ENCODE measurements at regions not wholly inside any gene's neighbourhood (a gene's known extent, or its start where the extent isn't known, plus 50 kb on each side); places are given as distances from the start of the nearest gene placed in this dataset.

GRCh38 chr13:34001389-34001788, 183.4 kb downstream of the RFC3 start:
- Mint-ChIP-seq H3K27ac (no peak overlapping the region), H3K9me3 (peaks cover 9% of the 10 kb centered on the region), H3K4me1 (ENCODE audit: low read depth in 2 of 2) (no peaks in the 10 kb centered on the region), H3K27me3 (no peaks in the 10 kb centered on the region), H3K4me3 (no peak overlapping the region), H3K36me3 (no peaks in the 10 kb centered on the region)
- DNase-seq (ENCODE audit: low spot score) (no peak), ATAC-seq (no peak)

GRCh38 chr13:34002141-34002540, 184.2 kb downstream of the RFC3 start:
- Mint-ChIP-seq H3K4me1 (ENCODE audit: low read depth in 2 of 2) (no peaks in the 10 kb centered on the region), H3K9me3 (peaks cover 8% of the 10 kb centered on the region), H3K27ac (no peak overlapping the region), H3K4me3 (no peak overlapping the region), H3K27me3 (no peaks in the 10 kb centered on the region), H3K36me3 (no peaks in the 10 kb centered on the region)
- ATAC-seq = no peak
- no peak for DNase-seq (ENCODE audit: low spot score)

GRCh38 chr13:34002924-34003323, 185.0 kb downstream of the RFC3 start:
- no peak for ATAC-seq
- Mint-ChIP-seq H3K4me1 (ENCODE audit: low read depth in 2 of 2) (no peaks in the 10 kb centered on the region), H3K27me3 (no peaks in the 10 kb centered on the region), H3K36me3 (no peaks in the 10 kb centered on the region), H3K9me3 (peaks cover 3% of the 10 kb centered on the region), H3K27ac (no peak overlapping the region), H3K4me3 (no peak overlapping the region)
- no peak for DNase-seq (ENCODE audit: low spot score)

GRCh38 chr13:34003656-34004055, 185.7 kb downstream of the RFC3 start:
- no peak overlapping the region for H3K4me3 Mint-ChIP-seq
- no peaks in the 10 kb centered on the region for H3K27me3 Mint-ChIP-seq
- H3K36me3 Mint-ChIP-seq = no peaks in the 10 kb centered on the region
- no peaks in the 10 kb centered on the region for H3K9me3 Mint-ChIP-seq
- H3K4me1 Mint-ChIP-seq (ENCODE audit: low read depth in 2 of 2) = no peaks in the 10 kb centered on the region
- H3K27ac Mint-ChIP-seq = no peak overlapping the region
- ATAC-seq = no peak
- no peak for DNase-seq (ENCODE audit: low spot score)

GRCh38 chr13:34004676-34005075, 186.7 kb downstream of the RFC3 start:
- ATAC-seq (no peak), DNase-seq (ENCODE audit: low spot score) (no peak)
- Mint-ChIP-seq H3K4me1 (ENCODE audit: low read depth in 2 of 2) (no peaks in the 10 kb centered on the region), H3K27ac (no peak overlapping the region), H3K27me3 (no peaks in the 10 kb centered on the region), H3K9me3 (no peaks in the 10 kb centered on the region), H3K36me3 (no peaks in the 10 kb centered on the region), H3K4me3 (no peak overlapping the region)

- H3K4me1 Mint-ChIP-seq (ENCODE audit: low read depth in 2 of 2) = no peaks in the 10 kb centered on the region
- no peak overlapping the region for H3K27ac Mint-ChIP-seq
- DNase-seq (ENCODE audit: low spot score) = no peak
- H3K9me3 Mint-ChIP-seq = no peaks in the 10 kb centered on the region
- no peak for ATAC-seq
- H3K36me3 Mint-ChIP-seq = no peaks in the 10 kb centered on the region
- no peak overlapping the region for H3K4me3 Mint-ChIP-seq
- no peaks in the 10 kb centered on the region for H3K27me3 Mint-ChIP-seq
Observed at GRCh38 chr13:34006011-34006410, 188.1 kb downstream of the RFC3 start.

- DNase-seq (ENCODE audit: low spot score) = no peak
- Mint-ChIP-seq H3K4me3 (no peak overlapping the region), H3K27me3 (no peaks in the 10 kb centered on the region), H3K36me3 (no peaks in the 10 kb centered on the region), H3K27ac (no peak overlapping the region), H3K9me3 (peaks cover 9% of the 10 kb centered on the region), H3K4me1 (ENCODE audit: low read depth in 2 of 2) (no peaks in the 10 kb centered on the region)
- no peak for ATAC-seq
Observed at GRCh38 chr13:34011552-34012085, 193.7 kb downstream of the RFC3 start.

GRCh38 chr13:34012382-34012781, 194.4 kb downstream of the RFC3 start:
- H3K4me3 Mint-ChIP-seq = no peak overlapping the region
- peaks cover 9% of the 10 kb centered on the region for H3K9me3 Mint-ChIP-seq
- no peak for DNase-seq (ENCODE audit: low spot score)
- no peaks in the 10 kb centered on the region for H3K27me3 Mint-ChIP-seq
- no peaks in the 10 kb centered on the region for H3K4me1 Mint-ChIP-seq (ENCODE audit: low read depth in 2 of 2)
- no peak overlapping the region for H3K27ac Mint-ChIP-seq
- ATAC-seq = no peak
- no peaks in the 10 kb centered on the region for H3K36me3 Mint-ChIP-seq

- DNase-seq (ENCODE audit: low spot score) = no peak
- no peak for ATAC-seq
- no peak overlapping the region for H3K4me3 Mint-ChIP-seq
- no peaks in the 10 kb centered on the region for H3K27me3 Mint-ChIP-seq
- peaks cover 9% of the 10 kb centered on the region for H3K9me3 Mint-ChIP-seq
- no peaks in the 10 kb centered on the region for H3K36me3 Mint-ChIP-seq
- H3K4me1 Mint-ChIP-seq (ENCODE audit: low read depth in 2 of 2) = no peaks in the 10 kb centered on the region
- no peak overlapping the region for H3K27ac Mint-ChIP-seq
Observed at GRCh38 chr13:34013061-34013460, 195.1 kb downstream of the RFC3 start.

GRCh38 chr13:34017231-34017630, 199.3 kb downstream of the RFC3 start:
- no peaks in the 10 kb centered on the region for H3K27me3 Mint-ChIP-seq
- peaks cover 14% of the 10 kb centered on the region for H3K9me3 Mint-ChIP-seq
- no peak overlapping the region for H3K4me3 Mint-ChIP-seq
- ATAC-seq = no peak
- H3K27ac Mint-ChIP-seq = no peak overlapping the region
- H3K4me1 Mint-ChIP-seq (ENCODE audit: low read depth in 2 of 2) = no peaks in the 10 kb centered on the region
- no peak for DNase-seq (ENCODE audit: low spot score)
- peaks cover 4% of the 10 kb centered on the region for H3K36me3 Mint-ChIP-seq

- Mint-ChIP-seq H3K4me1 (ENCODE audit: low read depth in 2 of 2) (no peaks in the 10 kb centered on the region), H3K27me3 (no peaks in the 10 kb centered on the region), H3K9me3 (peaks cover 10% of the 10 kb centered on the region), H3K4me3 (no peak overlapping the region), H3K36me3 (peaks cover 4% of the 10 kb centered on the region), H3K27ac (no peak overlapping the region)
- ATAC-seq = no peak
- DNase-seq (ENCODE audit: low spot score) = no peak
Observed at GRCh38 chr13:34019870-34020269, 201.9 kb downstream of the RFC3 start.

- Mint-ChIP-seq H3K27me3 (no peaks in the 10 kb centered on the region), H3K9me3 (peaks cover 10% of the 10 kb centered on the region), H3K27ac (no peak overlapping the region), H3K4me1 (ENCODE audit: low read depth in 2 of 2) (no peaks in the 10 kb centered on the region), H3K4me3 (no peak overlapping the region), H3K36me3 (peaks cover 4% of the 10 kb centered on the region)
- no peak for ATAC-seq
- DNase-seq (ENCODE audit: low spot score) = no peak
Observed at GRCh38 chr13:34020388-34020787, 202.4 kb downstream of the RFC3 start.

GRCh38 chr13:34021619-34022018, 203.7 kb downstream of the RFC3 start:
- Mint-ChIP-seq H3K36me3 (peaks cover 4% of the 10 kb centered on the region), H3K4me3 (no peak overlapping the region), H3K9me3 (peaks cover 11% of the 10 kb centered on the region), H3K27ac (no peak overlapping the region), H3K4me1 (ENCODE audit: low read depth in 2 of 2) (no peaks in the 10 kb centered on the region), H3K27me3 (no peaks in the 10 kb centered on the region)
- DNase-seq (ENCODE audit: low spot score) (no peak), ATAC-seq (no peak)

GRCh38 chr13:34025746-34026145, 207.8 kb downstream of the RFC3 start:
- Mint-ChIP-seq H3K36me3 (no peaks in the 10 kb centered on the region), H3K4me3 (no peak overlapping the region), H3K27me3 (no peaks in the 10 kb centered on the region), H3K4me1 (ENCODE audit: low read depth in 2 of 2) (no peaks in the 10 kb centered on the region), H3K27ac (no peak overlapping the region), H3K9me3 (peaks cover 26% of the 10 kb centered on the region)
- ATAC-seq (no peak), DNase-seq (ENCODE audit: low spot score) (no peak)

- Mint-ChIP-seq H3K27me3 (no peaks in the 10 kb centered on the region), H3K4me1 (ENCODE audit: low read depth in 2 of 2) (no peaks in the 10 kb centered on the region), H3K27ac (no peak overlapping the region), H3K36me3 (no peaks in the 10 kb centered on the region), H3K9me3 (peaks cover 26% of the 10 kb centered on the region), H3K4me3 (no peak overlapping the region)
- DNase-seq (ENCODE audit: low spot score) = no peak
- no peak for ATAC-seq
Observed at GRCh38 chr13:34026308-34026707, 208.4 kb downstream of the RFC3 start.
